HG03342 (cell line): ENCODE measurements at regions not wholly inside any gene's neighbourhood (a gene's known extent, or its start where the extent isn't known, plus 50 kb on each side); places are given as distances from the start of the nearest gene placed in this dataset.

ENCODE experiments used
- ATAC-seq: cut with Tn5 transposase; IDR thresholded peaks from one replicate; pipeline ENCODE4 v1.9.1; 2021; ENCODE audit warnings: mild to moderate bottlenecking, moderate library complexity; ENCODE audit not compliant: unreplicated experiment

GRCh38 chr2:84290537-84290936 is 168.5 kb downstream of the SUCLG1 start:
- ATAC-seq: no peak

DNA sequence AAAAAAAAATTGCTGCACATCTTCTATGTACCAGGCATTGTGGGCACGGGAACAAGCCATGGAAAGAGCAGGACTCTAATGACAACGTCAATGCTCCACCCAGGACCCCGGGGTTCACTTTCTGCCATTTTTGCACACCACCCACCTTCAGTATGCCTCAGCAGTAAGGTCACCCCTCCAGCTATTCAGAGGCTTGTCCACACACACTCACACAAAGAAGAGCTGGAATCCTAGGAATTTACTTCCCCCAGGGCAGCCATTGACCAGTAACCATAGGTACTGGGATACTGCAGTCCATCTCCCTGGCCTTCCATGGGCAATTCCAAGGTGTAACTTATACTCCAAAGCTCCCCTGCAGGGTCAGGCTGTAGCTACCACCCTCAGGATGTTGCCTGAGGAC is 170.8 kb downstream of the SUCLG1 start:
- no peak for ATAC-seq

DNA sequence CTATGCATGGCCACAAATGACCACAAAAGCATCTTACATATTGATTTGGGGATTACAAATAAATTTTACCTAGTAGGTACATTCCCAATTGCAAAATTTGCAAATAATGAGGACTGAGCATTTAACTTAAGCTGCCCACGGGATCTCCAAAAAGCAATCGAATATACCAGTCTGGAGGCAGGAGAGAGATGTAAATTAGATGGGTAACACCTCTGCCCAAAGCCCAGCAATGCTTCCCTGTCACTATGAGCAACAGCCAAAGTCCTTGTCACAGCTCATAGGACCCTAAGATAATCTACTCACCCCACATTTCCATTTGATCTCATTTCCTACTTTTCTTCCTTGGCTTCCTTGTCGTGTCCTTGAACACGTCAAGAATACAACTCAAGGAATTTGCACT is 172.2 kb downstream of the SUCLG1 start:
- no peak for ATAC-seq

GRCh38 chr2:84285056-84285747 is 173.9 kb downstream of the SUCLG1 start:
- no peak for ATAC-seq

- ATAC-seq: no peak
Measured at GRCh38 chr2:84283506-84283905, 175.6 kb downstream of the SUCLG1 start.

GRCh38 chr2:84281510-84281909 is 177.6 kb downstream of the SUCLG1 start:
- ATAC-seq: no peak

DNA sequence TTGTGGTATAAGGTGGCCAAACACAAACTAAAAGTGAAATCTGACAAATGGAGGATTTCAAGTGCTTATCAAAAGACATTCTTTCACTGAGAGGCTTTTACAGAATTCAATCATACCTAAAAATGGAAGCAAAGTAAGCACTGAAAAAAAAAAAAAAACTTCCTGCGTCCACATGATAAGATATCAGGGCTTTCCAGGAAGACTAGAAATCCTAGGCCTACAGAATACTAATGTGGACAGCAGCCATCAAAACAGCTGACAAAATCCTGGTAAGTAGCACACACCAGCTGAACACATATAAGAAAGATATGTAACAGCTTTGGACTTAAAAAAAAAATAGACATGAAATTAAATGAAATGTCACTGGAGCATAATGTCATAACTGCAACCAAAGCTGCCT is 178.2 kb downstream of the SUCLG1 start:
- no peak for ATAC-seq

- ATAC-seq: no peak
Measured at GRCh38 chr2:84278386-84278785, 180.7 kb downstream of the SUCLG1 start.

DNA sequence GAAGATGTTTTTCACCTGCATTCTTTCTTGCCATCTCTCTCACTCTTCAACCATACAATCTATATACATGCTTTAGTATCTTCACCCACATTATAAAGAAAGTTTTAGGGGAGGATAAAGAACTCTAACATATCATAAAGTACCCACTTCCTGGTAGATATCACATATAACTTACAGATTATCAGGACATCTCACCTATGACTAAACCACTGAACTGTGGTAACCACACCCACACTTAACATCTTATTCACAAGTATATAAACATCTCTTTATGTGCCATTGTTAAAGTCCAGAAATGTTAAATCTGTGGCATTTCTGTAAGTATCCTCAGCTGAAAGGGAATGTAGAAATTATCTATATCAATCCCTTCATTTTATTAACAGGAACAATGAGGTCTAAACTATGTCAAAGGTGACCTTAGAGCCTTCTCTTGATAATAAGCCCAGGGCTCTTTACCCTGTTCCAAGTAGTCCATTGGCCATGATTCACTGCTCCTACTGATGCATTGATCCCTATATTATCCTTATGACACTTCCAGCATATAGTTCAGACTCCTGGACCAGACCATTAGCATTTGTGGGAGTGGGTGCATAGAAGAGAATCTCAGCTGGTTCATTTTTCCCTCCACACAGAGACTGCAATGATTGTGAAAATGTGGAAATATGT is 182.4 kb downstream of the SUCLG1 start:
- no peak for ATAC-seq

GRCh38 chr2:84273406-84273805 is 185.7 kb downstream of the SUCLG1 start:
- ATAC-seq: no peak

- no peak for ATAC-seq
Measured at GRCh38 chr2:84271977-84272376, 187.1 kb downstream of the SUCLG1 start.

DNA sequence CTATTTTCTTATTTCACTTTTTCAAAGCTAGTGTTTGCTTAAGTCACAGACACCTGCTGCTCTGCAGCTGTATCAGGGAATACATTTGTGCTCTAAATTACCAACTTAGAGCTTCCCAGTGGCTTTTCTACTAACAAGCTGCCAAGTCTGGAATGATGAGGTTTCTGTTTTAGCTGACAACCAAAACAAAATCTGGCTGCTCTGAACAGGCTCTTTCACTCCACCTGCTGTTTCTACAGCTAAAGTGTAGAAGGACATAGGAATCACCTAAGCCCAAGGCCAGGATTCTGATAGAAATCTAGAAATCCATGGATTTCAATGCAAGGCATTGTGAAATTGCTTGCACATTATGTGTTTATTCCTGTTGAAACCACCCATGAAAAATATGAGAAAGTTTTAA is 201.2 kb downstream of the SUCLG1 start:
- ATAC-seq: no peak

DNA sequence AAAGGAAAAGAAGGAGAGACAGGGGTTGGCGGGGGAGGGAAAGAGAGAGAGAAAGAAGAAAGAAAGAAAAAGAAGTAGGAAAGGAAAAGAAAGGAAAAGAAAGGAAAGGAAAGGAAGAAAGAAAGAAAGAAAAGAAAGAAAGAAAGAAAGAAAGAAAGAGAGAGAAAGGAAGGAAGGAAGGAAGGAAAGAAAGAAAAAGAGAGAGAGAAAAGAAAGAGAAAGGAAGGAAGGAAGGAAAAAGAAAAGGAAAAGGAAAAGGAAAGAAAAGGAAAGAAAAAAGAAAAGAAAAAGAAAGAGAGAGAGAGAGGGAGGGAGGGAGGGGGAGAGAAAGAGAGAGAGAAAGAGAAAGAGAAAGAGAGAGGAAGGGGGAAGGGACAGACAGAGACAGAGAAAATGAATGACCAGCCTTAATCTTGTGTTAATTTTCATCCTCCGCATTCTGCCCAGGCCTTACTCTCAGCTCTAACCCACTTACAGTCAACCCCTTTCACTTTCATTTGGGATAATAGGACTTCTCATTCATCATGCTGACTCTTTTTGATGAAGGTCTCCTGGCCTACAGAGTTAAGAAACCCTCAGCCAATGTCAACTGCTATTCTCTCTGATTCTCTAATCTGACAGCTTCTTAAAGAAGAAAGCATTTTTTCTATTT is 207.3 kb downstream of the SUCLG1 start:
- ATAC-seq: no peak

- no peak for ATAC-seq
Measured at GRCh38 chr2:84249140-84249539, 209.9 kb downstream of the SUCLG1 start.

DNA sequence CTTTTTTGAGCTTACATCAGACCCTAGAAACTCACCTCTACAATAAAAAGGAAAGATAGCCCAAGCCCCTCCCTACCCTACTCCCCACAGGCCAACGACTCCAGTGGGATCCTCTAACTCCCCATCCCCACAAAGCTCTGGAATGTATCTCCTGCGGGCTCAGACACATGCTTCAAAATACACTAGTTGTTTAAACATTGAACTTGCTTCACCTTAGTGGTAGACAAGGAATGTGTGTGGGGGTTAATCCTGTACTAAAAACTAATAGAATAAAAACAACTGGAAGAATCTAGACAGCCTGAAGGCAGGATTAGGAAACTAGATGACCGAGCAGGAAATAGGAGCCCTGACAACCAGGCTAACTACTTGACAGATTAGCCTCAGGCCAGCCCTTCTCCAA is 211.5 kb downstream of the SUCLG1 start:
- no peak for ATAC-seq

GRCh38 chr2:84243788-84244733 is 215.0 kb downstream of the SUCLG1 start:
- ATAC-seq: no peak

DNA sequence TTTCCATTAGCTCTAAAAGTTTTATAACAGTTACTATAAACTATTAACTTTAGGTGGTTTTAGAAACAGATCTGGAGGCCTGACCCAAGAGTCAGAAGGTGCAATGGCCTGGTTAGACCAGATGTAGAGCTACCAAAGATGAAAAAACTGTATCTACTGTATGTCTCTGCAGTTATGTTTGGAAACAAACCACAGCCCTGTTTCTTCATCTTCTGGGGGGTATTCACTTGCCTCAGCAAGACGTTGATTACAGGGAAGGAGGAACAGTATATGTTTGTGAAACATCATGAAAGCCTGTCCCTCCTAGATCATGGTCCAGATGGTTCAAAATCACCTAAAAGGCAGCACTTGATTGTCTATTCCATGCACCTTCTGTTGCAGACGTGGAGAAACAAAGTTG is 220.2 kb downstream of the SUCLG1 start:
- ATAC-seq: no peak

- ATAC-seq: no peak
Measured at GRCh38 chr2:84236288-84236687, 222.8 kb downstream of the SUCLG1 start.

- no peak for ATAC-seq
Measured at GRCh38 chr2:84234103-84234502, 225.0 kb downstream of the SUCLG1 start.

- ATAC-seq: no peak
Measured at GRCh38 chr2:84231478-84231877, 227.6 kb downstream of the SUCLG1 start.

DNA sequence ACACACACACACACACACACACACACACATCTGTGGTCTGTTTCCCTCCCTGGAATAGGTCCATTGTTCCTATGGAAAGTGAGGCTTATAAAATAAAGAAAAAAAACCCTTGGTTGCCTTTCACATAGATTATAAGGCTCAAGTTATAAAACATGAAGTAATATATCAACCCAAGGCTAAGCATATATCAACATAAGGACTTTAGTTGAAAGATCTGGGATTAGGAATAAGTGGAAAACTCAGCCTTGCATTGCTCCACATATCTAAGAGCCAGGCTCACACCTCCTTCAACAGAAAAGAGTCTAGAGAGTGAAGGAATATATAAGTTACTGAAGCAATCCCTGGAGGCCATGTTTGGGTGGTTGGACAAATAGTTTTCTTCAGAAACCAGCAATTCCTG is 235.0 kb downstream of the SUCLG1 start:
- no peak for ATAC-seq
